CD8-positive, alpha-beta memory T cell (primary cell): ENCODE measurements at regions not wholly inside any gene's neighbourhood (a gene's known extent, or its start where the extent isn't known, plus 50 kb on each side); places are given as distances from the start of the nearest gene placed in this dataset.

Experiments
- CTCF ChIA-PET: fragments of 350-600 bp; sonication (Branson Sonifier 250); formaldehyde crosslinking; loops from one replicate; lab custom pipeline; 2021; ENCODE audit warnings: antibody characterized with exemption; lab: Charles Lee
- POLR2A ChIA-PET: fragments of 350-600 bp; sonication (Branson Sonifier 250); formaldehyde crosslinking; loops from one replicate; lab custom pipeline; 2021; ENCODE audit warnings: antibody characterized with exemption; lab: Charles Lee
- DNase-seq, 5 donors: peaks; one replicate each; pipeline versions ENCODE4 v3.0.0 to v3.0.0-alpha.2; 2020 to 2022; ENCODE audit warnings: mixed read lengths in 1 of 5
- H3K27ac ChIP-seq: one replicate; pipeline ENCODE4 v1.7.0; 2013; ENCODE audit warnings: low read depth, mild to moderate bottlenecking, low read length, moderate library complexity
- H3K27me3 ChIP-seq: 2 replicates; pipeline ENCODE4 v1.7.0; 2013; ENCODE audit warnings: low read length, mild to moderate bottlenecking; ENCODE audit not compliant: insufficient read depth, poor library complexity, severe bottlenecking
- H3K36me3 ChIP-seq: 2 replicates; pipeline ENCODE4 v1.7.0; 2013; ENCODE audit warnings: mild to moderate bottlenecking, low read length, moderate library complexity; ENCODE audit not compliant: insufficient read depth
- H3K4me1 ChIP-seq: 2 replicates; pipeline ENCODE4 v1.7.0; 2013; ENCODE audit warnings: mild to moderate bottlenecking, low read length, moderate library complexity; ENCODE audit not compliant: insufficient read depth
- H3K4me3 ChIP-seq: 2 replicates; pipeline ENCODE4 v1.7.0; 2013; ENCODE audit warnings: mild to moderate bottlenecking, low read length
- H3K9me3 ChIP-seq: 2 replicates; pipeline ENCODE4 v1.7.0; 2013; ENCODE audit warnings: mild to moderate bottlenecking, low read length
- H3K27ac Mint-ChIP-seq, 8 donors: one replicate each; pipeline ENCODE4 v1.8.0; 2020 to 2021; ENCODE audit warnings: mixed read lengths in 8 of 8, mild to moderate bottlenecking in 6 of 8, inconsistent platforms in 3 of 8, moderate library complexity in 3 of 8
- H3K27me3 Mint-ChIP-seq, 2 donors: one replicate each; pipeline ENCODE4 v1.8.0; 2020 to 2021; ENCODE audit warnings: mixed read lengths in 2 of 2, mild to moderate bottlenecking in 1 of 2, moderate library complexity in 1 of 2
- H3K36me3 Mint-ChIP-seq, 3 donors: one replicate each; pipeline ENCODE4 v1.8.0; 2020 to 2021; ENCODE audit warnings: mixed read lengths in 3 of 3, inconsistent platforms in 1 of 3, mild to moderate bottlenecking in 1 of 3
- H3K4me1 Mint-ChIP-seq, 3 donors: one replicate each; pipeline ENCODE4 v1.8.0; 2020 to 2021; ENCODE audit warnings: mixed read lengths in 3 of 3, inconsistent platforms in 1 of 3, mild to moderate bottlenecking in 1 of 3
- H3K4me3 Mint-ChIP-seq, 7 donors: one replicate each; pipeline ENCODE4 v1.8.0; 2020 to 2021; ENCODE audit warnings: mixed read lengths in 7 of 7, mild to moderate bottlenecking in 6 of 7, moderate library complexity in 4 of 7, inconsistent platforms in 2 of 7
- H3K9me3 Mint-ChIP-seq, 5 donors: one replicate each; pipeline ENCODE4 v1.8.0; 2020 to 2022; ENCODE audit warnings: mixed read lengths in 5 of 5, mild to moderate bottlenecking in 3 of 5, moderate library complexity in 2 of 5, inconsistent platforms in 1 of 5

DNA sequence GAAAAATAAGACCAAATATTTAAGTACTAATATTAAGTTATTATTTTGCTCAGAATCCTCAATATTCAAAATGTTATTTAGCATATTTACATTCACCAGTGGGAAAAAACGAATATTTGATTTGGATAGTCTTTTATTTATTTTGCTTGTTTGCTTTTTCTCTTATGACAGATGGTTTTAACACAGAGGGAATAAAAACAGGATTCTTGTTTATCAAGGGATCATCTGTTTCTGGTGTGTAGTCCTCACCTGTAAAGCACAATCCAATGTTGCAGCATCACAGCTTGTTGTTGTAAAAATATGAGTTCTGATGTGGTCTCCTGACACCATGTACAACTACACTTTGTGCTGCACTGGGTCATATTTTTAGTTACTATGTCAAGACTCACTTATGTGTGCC lies 103.9 kb downstream of the AVPR1A start:
- H3K27ac Mint-ChIP-seq: no peak overlapping the region
- CTCF ChIA-PET: no interaction called here
- DNase-seq: no peak

GRCh38 chr12:63045020-63045860 lies 105.8 kb downstream of the AVPR1A start:
- H3K9me3 Mint-ChIP-seq: peaks cover 0 to 3% (median 0%) of the 10 kb centered on the region in 5 donors
- H3K27me3 ChIP-seq: no peaks in the 10 kb centered on the region
- DNase-seq: no peak
- H3K27ac ChIP-seq: no peak overlapping the region
- no peaks in the 10 kb centered on the region for H3K27me3 Mint-ChIP-seq
- H3K4me3 Mint-ChIP-seq: no peak overlapping the region
- H3K36me3 Mint-ChIP-seq: no peaks in the 10 kb centered on the region
- ChIA-PET POLR2A (no interaction called here), CTCF (no interaction called here)
- no peak overlapping the region for H3K4me3 ChIP-seq
- no peaks in the 10 kb centered on the region for H3K9me3 ChIP-seq
- H3K4me1 Mint-ChIP-seq: no peaks in the 10 kb centered on the region
- no peaks in the 10 kb centered on the region for H3K36me3 ChIP-seq
- no peaks in the 10 kb centered on the region for H3K4me1 ChIP-seq
- H3K27ac Mint-ChIP-seq: no peak overlapping the region

More for the DNA sequence above, 103.9 kb downstream of the AVPR1A start:
- no peak overlapping the region for H3K4me3 Mint-ChIP-seq
- H3K27me3 Mint-ChIP-seq: no peaks in the 10 kb centered on the region
- Histone ChIP-seq H3K36me3 (no peaks in the 10 kb centered on the region), H3K4me1 (no peaks in the 10 kb centered on the region), H3K27ac (no peak overlapping the region), H3K27me3 (no peaks in the 10 kb centered on the region), H3K4me3 (no peak overlapping the region), H3K9me3 (no peaks in the 10 kb centered on the region)
- POLR2A ChIA-PET: no interaction called here
- H3K36me3 Mint-ChIP-seq: no peaks in the 10 kb centered on the region
- H3K9me3 Mint-ChIP-seq: peaks cover 0 to 3% (median 0%) of the 10 kb centered on the region in 5 donors
- H3K4me1 Mint-ChIP-seq: no peaks in the 10 kb centered on the region

DNA sequence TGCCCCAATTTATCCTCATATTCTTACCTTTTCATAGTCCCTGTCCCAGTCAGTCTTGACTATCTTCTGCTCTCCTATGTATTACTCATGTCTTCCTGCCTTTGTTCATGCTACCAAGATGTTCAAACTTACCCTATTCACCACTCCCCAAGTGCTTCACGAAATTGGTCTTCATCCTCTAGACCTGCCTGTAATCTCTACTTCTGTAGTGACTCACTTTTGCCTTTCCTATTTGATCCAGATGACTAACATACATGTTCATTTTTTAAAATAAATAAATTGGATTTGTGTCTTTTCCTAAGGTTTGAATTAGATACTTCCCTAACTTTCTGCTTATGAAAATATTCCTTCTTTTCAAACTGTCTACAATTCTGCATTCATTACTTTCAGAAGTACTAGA lies 107.7 kb upstream of the PPM1H start:
- H3K9me3 Mint-ChIP-seq: no peaks in the 10 kb centered on the region
- H3K27me3 Mint-ChIP-seq: no peaks in the 10 kb centered on the region

DNA sequence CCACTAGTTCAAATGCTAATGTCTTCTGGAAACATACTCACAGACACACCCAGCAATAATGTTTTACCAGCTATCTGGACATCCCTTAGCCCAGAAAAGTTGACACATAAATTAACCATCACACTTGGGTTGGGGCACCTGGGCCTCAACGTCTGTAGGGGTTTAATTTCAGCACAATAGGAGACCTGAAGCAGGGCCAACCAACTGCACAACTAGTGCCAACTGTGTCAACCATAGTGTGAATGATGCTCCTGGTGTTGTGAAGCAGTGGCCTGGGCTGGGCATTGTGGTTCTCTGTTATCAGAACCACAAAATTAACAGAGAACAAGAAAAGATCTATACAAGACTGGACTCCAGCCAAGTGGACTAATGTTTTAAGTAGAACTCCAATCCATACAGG lies 106.7 kb upstream of the PPM1H start:
- no peak overlapping the region for H3K27ac Mint-ChIP-seq
- no peaks in the 10 kb centered on the region for H3K36me3 Mint-ChIP-seq
- H3K4me3 ChIP-seq: no peak overlapping the region
- no peak overlapping the region for H3K27ac ChIP-seq
- no peaks in the 10 kb centered on the region for H3K4me1 Mint-ChIP-seq
- ChIA-PET POLR2A (no interaction called here), CTCF (no interaction called here)
- H3K36me3 ChIP-seq: no peaks in the 10 kb centered on the region
- no peaks in the 10 kb centered on the region for H3K4me1 ChIP-seq
- DNase-seq: no peak
- no peaks in the 10 kb centered on the region for H3K9me3 ChIP-seq
- no peaks in the 10 kb centered on the region for H3K27me3 ChIP-seq
- no peaks in the 10 kb centered on the region for H3K9me3 Mint-ChIP-seq
- no peak overlapping the region for H3K4me3 Mint-ChIP-seq
- no peaks in the 10 kb centered on the region for H3K27me3 Mint-ChIP-seq

More for the DNA sequence above, 107.7 kb upstream of the PPM1H start:
- H3K36me3 Mint-ChIP-seq: no peaks in the 10 kb centered on the region
- H3K9me3 ChIP-seq: no peaks in the 10 kb centered on the region
- H3K27ac Mint-ChIP-seq: no peak overlapping the region
- H3K36me3 ChIP-seq: no peaks in the 10 kb centered on the region
- H3K4me3 ChIP-seq: no peak overlapping the region
- H3K27ac ChIP-seq: no peak overlapping the region
- no peaks in the 10 kb centered on the region for H3K4me1 Mint-ChIP-seq
- no peaks in the 10 kb centered on the region for H3K4me1 ChIP-seq
- POLR2A ChIA-PET: no interaction called here
- DNase-seq: no peak
- no peaks in the 10 kb centered on the region for H3K27me3 ChIP-seq
- no peak overlapping the region for H3K4me3 Mint-ChIP-seq
- CTCF ChIA-PET: no interaction called here

GRCh38 chr12:63040526-63041220 lies 105.7 kb upstream of the PPM1H start:
- CTCF ChIA-PET: no interaction called here
- Histone ChIP-seq H3K4me3 (no peak overlapping the region), H3K9me3 (no peaks in the 10 kb centered on the region), H3K36me3 (no peaks in the 10 kb centered on the region), H3K4me1 (no peaks in the 10 kb centered on the region), H3K27me3 (no peaks in the 10 kb centered on the region), H3K27ac (no peak overlapping the region)
- POLR2A ChIA-PET: no interaction called here
- H3K4me3 Mint-ChIP-seq: no peak overlapping the region
- no peak for DNase-seq
- no peaks in the 10 kb centered on the region for H3K4me1 Mint-ChIP-seq
- H3K36me3 Mint-ChIP-seq: no peaks in the 10 kb centered on the region
- no peak overlapping the region for H3K27ac Mint-ChIP-seq
- no peaks in the 10 kb centered on the region for H3K9me3 Mint-ChIP-seq
- peaks cover 0 to 4% of the 10 kb centered on the region in 2 donors for H3K27me3 Mint-ChIP-seq

- Mint-ChIP-seq H3K9me3 (no peaks in the 10 kb centered on the region), H3K4me1 (no peaks in the 10 kb centered on the region), H3K27me3 (peaks cover 0 to 4% of the 10 kb centered on the region in 2 donors), H3K27ac (no peak overlapping the region), H3K36me3 (no peaks in the 10 kb centered on the region), H3K4me3 (no peak overlapping the region)
- no peaks in the 10 kb centered on the region for H3K9me3 ChIP-seq
- H3K4me3 ChIP-seq: no peak overlapping the region
- DNase-seq: no peak
- no peaks in the 10 kb centered on the region for H3K4me1 ChIP-seq
- no peaks in the 10 kb centered on the region for H3K27me3 ChIP-seq
- ChIA-PET POLR2A (no interaction called here), CTCF (no interaction called here)
- H3K36me3 ChIP-seq: no peaks in the 10 kb centered on the region
- no peak overlapping the region for H3K27ac ChIP-seq
These were observed 103.8 kb upstream of the PPM1H start for GRCh38 chr12:63038713-63039100.

GRCh38 chr12:63037746-63038712 lies 103.1 kb upstream of the PPM1H start:
- Histone ChIP-seq H3K27ac (no peak overlapping the region), H3K4me3 (no peak overlapping the region), H3K27me3 (no peaks in the 10 kb centered on the region), H3K4me1 (no peaks in the 10 kb centered on the region), H3K9me3 (no peaks in the 10 kb centered on the region), H3K36me3 (no peaks in the 10 kb centered on the region)
- POLR2A ChIA-PET: no interaction called here
- Mint-ChIP-seq H3K27ac (no peak overlapping the region), H3K27me3 (peaks cover 0 to 4% of the 10 kb centered on the region in 2 donors), H3K9me3 (peaks cover 0 to under 1% (median 0%) of the 10 kb centered on the region in 5 donors), H3K4me1 (no peaks in the 10 kb centered on the region), H3K36me3 (no peaks in the 10 kb centered on the region), H3K4me3 (no peak overlapping the region)
- no peak for DNase-seq
- CTCF ChIA-PET: no interaction called here

GRCh38 chr12:63036974-63037335 lies 102.0 kb upstream of the PPM1H start:
- H3K9me3 Mint-ChIP-seq: peaks cover 0 to 2% (median 0%) of the 10 kb centered on the region in 5 donors
- H3K4me1 ChIP-seq: no peaks in the 10 kb centered on the region
- H3K36me3 Mint-ChIP-seq: no peaks in the 10 kb centered on the region
- no peak for DNase-seq
- H3K27ac ChIP-seq: no peak overlapping the region
- H3K4me3 Mint-ChIP-seq: no peak overlapping the region
- no peaks in the 10 kb centered on the region for H3K4me1 Mint-ChIP-seq
- H3K27me3 Mint-ChIP-seq: peaks cover 0 to 4% of the 10 kb centered on the region in 2 donors
- H3K27me3 ChIP-seq: no peaks in the 10 kb centered on the region
- H3K36me3 ChIP-seq: no peaks in the 10 kb centered on the region
- CTCF ChIA-PET: no interaction called here
- no peak overlapping the region for H3K27ac Mint-ChIP-seq
- H3K4me3 ChIP-seq: no peak overlapping the region
- POLR2A ChIA-PET: no interaction called here
- H3K9me3 ChIP-seq: no peaks in the 10 kb centered on the region
